Upper lobe of left lung (tissue), 4 donors: ENCODE measurements at regions not wholly inside any gene's neighbourhood (a gene's known extent, or its start where the extent isn't known, plus 50 kb on each side); places are given as distances from the start of the nearest gene placed in this dataset.

Experiments used
- CTCF ChIP-seq, 6 experiments: fragments of 450-650 bp in 4 of 6; fragments of 200-600 bp in 2 of 6; sonication (generic) in 2 of 6; IDR thresholded peaks; one replicate each; pipeline ENCODE4 v1.5.1; 2016 to 2019; ENCODE audit warnings: antibody characterized with exemption in 6 of 6
- POLR2A ChIP-seq, 4 donors: fragments of 450-650 bp; IDR thresholded peaks; one replicate each; pipeline ENCODE4 v1.5.1; 2016 to 2017; ENCODE audit warnings: antibody characterized with exemption in 4 of 4, mild to moderate bottlenecking in 2 of 4
- POLR2AphosphoS5 ChIP-seq, 2 donors: sonication (generic); formaldehyde crosslinking; IDR thresholded peaks; one replicate each; pipeline ENCODE4 v1.5.1; 2017; ENCODE audit warnings: antibody characterized with exemption in 2 of 2

GRCh38 chr9:16286160-16286559 is 584.3 kb downstream of the BNC2 start:
- TF ChIP-seq CTCF (IDR thresholded peaks at IDR 0.05), result no peak
- TF ChIP-seq POLR2A (IDR thresholded peaks at IDR 0.05), result no peak
- TF ChIP-seq POLR2AphosphoS5 (IDR thresholded peaks at IDR 0.05), result no peak
